Omental fat pad (tissue), 3 donors: ENCODE measurements at regions not wholly inside any gene's neighbourhood (a gene's known extent, or its start where the extent isn't known, plus 50 kb on each side); places are given as distances from the start of the nearest gene placed in this dataset.

Experiments used
- ATAC-seq: fragments of 150-250 bp; one replicate; pipeline ENCODE4 v1.9.1; 2016; ENCODE audit warnings: mild to moderate bottlenecking, moderate library complexity; ENCODE audit not compliant: low FRiP score
- DNase-seq: peaks from one replicate; pipeline ENCODE4 v3.0.0-alpha.2; 2019; ENCODE audit warnings: low spot score
- CTCF ChIP-seq, 3 donors: fragments of 450-650 bp; IDR thresholded peaks; one replicate each; pipeline ENCODE4 v1.5.1; 2016 to 2017; ENCODE audit warnings: antibody characterized with exemption in 3 of 3, mild to moderate bottlenecking in 3 of 3, moderate library complexity in 2 of 3

GRCh38 chr3:117310536-117310935, 601.0 kb downstream of the TUSC7 start:
- DNase-seq (no peak), ATAC-seq (no peak)
- no peak for TF ChIP-seq CTCF (IDR thresholded peaks at IDR 0.05)

GRCh38 chr3:117314441-117315150, 605.0 kb downstream of the TUSC7 start:
- no peak for TF ChIP-seq CTCF (IDR thresholded peaks at IDR 0.05)
- ATAC-seq: no peak
- no peak for DNase-seq

GRCh38 chr3:117322866-117323265, 613.3 kb downstream of the TUSC7 start:
- no peak for TF ChIP-seq CTCF (IDR thresholded peaks at IDR 0.05)
- DNase-seq (no peak), ATAC-seq (no peak)

- TF ChIP-seq CTCF (IDR thresholded peaks at IDR 0.05): no peak
- ATAC-seq (no peak), DNase-seq (no peak)
Measured at GRCh38 chr3:117346901-117347300, 637.3 kb downstream of the TUSC7 start.

- ATAC-seq: no peak
- no peak for TF ChIP-seq CTCF (IDR thresholded peaks at IDR 0.05)
- DNase-seq: no peak
Measured at GRCh38 chr3:117348884-117349283, 639.3 kb downstream of the TUSC7 start.

GRCh38 chr3:117349566-117349965, 640.0 kb downstream of the TUSC7 start:
- TF ChIP-seq CTCF (IDR thresholded peaks at IDR 0.05): no peak
- DNase-seq: no peak
- ATAC-seq: no peak

GRCh38 chr3:117350371-117350770, 640.8 kb downstream of the TUSC7 start:
- no peak for ATAC-seq
- TF ChIP-seq CTCF (IDR thresholded peaks at IDR 0.05): no peak
- DNase-seq: no peak
